IMR-90 (cell line): ENCODE measurements at regions not wholly inside any gene's neighbourhood (a gene's known extent, or its start where the extent isn't known, plus 50 kb on each side); places are given as distances from the start of the nearest gene placed in this dataset.

ENCODE experiments used
- ATAC-seq: fragments of 200-7000 bp; cut with Tn5 transposase; 2 replicates; pipeline ENCODE4 v1.9.1; 2020; ENCODE audit warnings: low read depth, mild to moderate bottlenecking, moderate library complexity
- BruUV-seq: library from RNA; stranded (reverse); fragments of 400-500 nt; replicated peaks from 2 replicates; lab custom pipeline; 2021; lab: Mats Ljungman, UMichigan
- CTCF ChIA-PET: fragments of 300-600 bp; formaldehyde crosslinking; extraction: SDS; loops from one replicate; lab custom pipeline; 2021; ENCODE audit warnings: antibody characterized with exemption; lab: Yijun Ruan, JAX
- POLR2A ChIA-PET: fragments of 300-600 bp; sonication (Branson Sonifier 250); formaldehyde crosslinking; loops from one replicate; lab custom pipeline; 2022; ENCODE audit warnings: antibody characterized with exemption; ENCODE audit not compliant: unreplicated experiment; lab: Charles Lee
- DNase-seq: peaks from one replicate; pipeline ENCODE4 v3.0.0; 2013
- H2AFZ ChIP-seq: replicated peaks from 2 replicates; pipeline ENCODE3; 2013; ENCODE audit warnings: low read length, mild to moderate bottlenecking; ENCODE audit not compliant: poor library complexity
- H2AK5ac ChIP-seq: 2 replicates; pipeline ENCODE4 v1.6.1; 2013; ENCODE audit warnings: low read depth, low read length, inconsistent platforms
- H2AK9ac ChIP-seq: replicated peaks from 2 replicates; pipeline ENCODE3; 2013; ENCODE audit warnings: mild to moderate bottlenecking, low read depth, low read length, moderate library complexity; ENCODE audit not compliant: poor library complexity
- H2BK120ac ChIP-seq: 2 replicates; pipeline ENCODE4 v1.6.1; 2013; ENCODE audit warnings: low read depth, low read length, inconsistent platforms
- H2BK15ac ChIP-seq: 3 replicates; pipeline ENCODE4 v1.6.1; 2013; ENCODE audit warnings: low read depth, low read length, inconsistent platforms
- H2BK20ac ChIP-seq: 2 replicates; pipeline ENCODE4 v1.6.1; 2013; ENCODE audit warnings: low read depth, mild to moderate bottlenecking, inconsistent platforms, low read length, moderate library complexity
- H2BK5ac ChIP-seq: 2 replicates; pipeline ENCODE4 v1.6.1; 2013; ENCODE audit warnings: mild to moderate bottlenecking, low read depth, low read length, inconsistent platforms; ENCODE audit not compliant: poor library complexity, severe bottlenecking
- H3K14ac ChIP-seq: replicated peaks from 2 replicates; pipeline ENCODE4 v1.6.1; 2013; ENCODE audit warnings: low read depth, low read length, inconsistent platforms
- H3K18ac ChIP-seq: 2 replicates; pipeline ENCODE4 v1.6.1; 2013; ENCODE audit warnings: low read depth, low read length, control low read depth
- H3K23ac ChIP-seq: 2 replicates; pipeline ENCODE4 v1.6.1; 2013; ENCODE audit warnings: low read depth, low read length, inconsistent platforms
- H3K27ac ChIP-seq: 2 replicates; pipeline ENCODE4 v1.5.1; 2013; ENCODE audit warnings: mild to moderate bottlenecking, control low read depth, low read length; ENCODE audit not compliant: insufficient read depth
- H3K27me3 ChIP-seq: 2 replicates; pipeline ENCODE4 v1.6.1; 2013; ENCODE audit warnings: low read length; ENCODE audit not compliant: control insufficient read depth, insufficient read depth
- H3K36me3 ChIP-seq: 2 replicates; pipeline ENCODE4 v1.6.1; 2013; ENCODE audit warnings: low read length, mixed read lengths; ENCODE audit not compliant: control insufficient read depth, insufficient read depth
- H3K4ac ChIP-seq: 2 replicates; pipeline ENCODE4 v1.6.1; 2013; ENCODE audit warnings: low read depth, low read length, inconsistent platforms
- H3K4me1 ChIP-seq: 2 replicates; pipeline ENCODE4 v1.6.1; 2013; ENCODE audit warnings: low read length, mixed read lengths; ENCODE audit not compliant: control insufficient read depth, insufficient read depth
- H3K4me2 ChIP-seq: 2 replicates; pipeline ENCODE4 v1.6.1; 2013; ENCODE audit warnings: low read depth, mild to moderate bottlenecking, control low read depth, low read length, moderate library complexity
- H3K4me3 ChIP-seq: 2 replicates; pipeline ENCODE4 v1.5.1; 2013; ENCODE audit warnings: low read depth, mild to moderate bottlenecking, control low read depth, low read length, moderate library complexity; ENCODE audit not compliant: insufficient read depth
- H3K56ac ChIP-seq: 2 replicates; pipeline ENCODE4 v1.6.1; 2013; ENCODE audit warnings: low read length, inconsistent platforms; ENCODE audit not compliant: insufficient read depth; ENCODE audit errors: extremely low read depth
- H3K79me1 ChIP-seq, 2 experiments: 2 replicates each; pipeline ENCODE4 v1.6.1; 2013; ENCODE audit warnings: low read length in 2 of 2, inconsistent platforms in 1 of 2, low read depth in 1 of 2
- H3K9ac ChIP-seq: 2 replicates; pipeline ENCODE4 v1.6.1; 2013; ENCODE audit warnings: low read depth, low read length, control low read depth
- H3K9me1 ChIP-seq: 2 replicates; pipeline ENCODE4 v1.6.1; 2013; ENCODE audit warnings: low read length, inconsistent platforms; ENCODE audit not compliant: insufficient read depth
- H3K9me3 ChIP-seq: 2 replicates; pipeline ENCODE4 v1.6.1; 2013; ENCODE audit warnings: low read length; ENCODE audit not compliant: control insufficient read depth, insufficient read depth
- H4K20me1 ChIP-seq: 2 replicates; pipeline ENCODE4 v1.6.1; 2013; ENCODE audit warnings: low read length, inconsistent platforms; ENCODE audit not compliant: insufficient read depth
- H4K5ac ChIP-seq: 2 replicates; pipeline ENCODE4 v1.6.1; 2013; ENCODE audit warnings: mild to moderate bottlenecking, low read depth, low read length, control low read depth
- H4K8ac ChIP-seq, 2 experiments: 2 replicates each; pipeline ENCODE4 v1.6.1; 2013; ENCODE audit warnings: low read depth in 2 of 2, low read length in 2 of 2, control low read depth in 1 of 2, inconsistent platforms in 1 of 2
- H4K91ac ChIP-seq: 2 replicates; pipeline ENCODE4 v1.6.1; 2013; ENCODE audit warnings: low read depth, low read length, inconsistent platforms; ENCODE audit not compliant: insufficient read depth
- BHLHE40 ChIP-seq: fragments of 150-350 bp; IDR thresholded peaks from 2 replicates; pipeline ENCODE4 v1.6.1; 2016; ENCODE audit warnings: mild to moderate bottlenecking, low read depth, low read length
- CHD1 ChIP-seq: IDR thresholded peaks from 2 replicates; pipeline ENCODE4 v1.6.1; 2012; ENCODE audit warnings: low read depth, low read length, improper control_type of control experiment
- MAFK ChIP-seq: IDR thresholded peaks from 2 replicates; pipeline ENCODE4 v1.6.1; 2012; ENCODE audit warnings: low read depth, low read length, improper control_type of control experiment
- POLR2A ChIP-seq: IDR thresholded peaks from 2 replicates; pipeline ENCODE4 v1.6.1; 2012; ENCODE audit warnings: mild to moderate bottlenecking, low read depth, low read length
- RAD21 ChIP-seq: IDR thresholded peaks from 2 replicates; pipeline ENCODE4 v1.6.1; 2012; ENCODE audit warnings: low read length, improper control_type of control experiment
- RCOR1 ChIP-seq: IDR thresholded peaks from 2 replicates; pipeline ENCODE4 v1.6.1; 2012; ENCODE audit warnings: mild to moderate bottlenecking, low read length, improper control_type of control experiment; ENCODE audit not compliant: insufficient replicate concordance
- RFX5 ChIP-seq: IDR thresholded peaks from 2 replicates; pipeline ENCODE4 v1.8.0; 2012; ENCODE audit warnings: low read depth, mild to moderate bottlenecking, low read length, moderate library complexity
- SMC3 ChIP-seq: fragments of 150-350 bp; IDR thresholded peaks from 2 replicates; pipeline ENCODE4 v1.6.1; 2016; ENCODE audit warnings: low read depth, mild to moderate bottlenecking, antibody characterized with exemption, low read length, moderate library complexity
- dilution Hi-C: fragments of 300-500 bp; cut with HindIII; formaldehyde crosslinking; loops from one replicate; pipeline ENCODE4 v1.14.3; 2018; ENCODE audit warnings: low sequenced_read_pairs; ENCODE audit not compliant: unreplicated experiment
- in situ Hi-C: fragments of 300-500 bp; cut with MboI; formaldehyde crosslinking; loops from 3 replicates; pipeline ENCODE4 v1.14.3; 2019; ENCODE audit warnings: low sequenced_read_pairs, inconsistent platforms, mixed read lengths
- intact Hi-C: fragments of 100-400 bp; cut with micrococcal nuclease; formaldehyde crosslinking; loops from 2 replicates; pipeline ENCODE4 v1.10.0; 2022

GRCh38 chr3:23152989-23153388 lies 50.1 kb upstream of the UBE2E2 start:
- dilution Hi-C loops (no loop called here), in situ Hi-C loops (no loop called here), intact Hi-C loops (no loop called here)
- H2AFZ ChIP-seq, result no peak overlapping the region
- ChIA-PET POLR2A (no interaction called here), CTCF (no interaction called here)
- no peak overlapping the region for H2BK20ac ChIP-seq
- H4K8ac ChIP-seq, result no peak overlapping the region
- H2AK9ac ChIP-seq, result no peak overlapping the region
- no peak overlapping the region for H4K91ac ChIP-seq
- H3K9ac ChIP-seq, result no peak overlapping the region
- no peak overlapping the region for H3K4me2 ChIP-seq
- no peak overlapping the region for H3K4ac ChIP-seq
- TF ChIP-seq RAD21 (no peak), CHD1 (no peak), SMC3 (no peak), MAFK (no peak), RCOR1 (no peak), POLR2A (no peak), RFX5 (no peak), BHLHE40 (no peak)
- no peaks in the 10 kb centered on the region for H3K4me1 ChIP-seq
- H3K27ac ChIP-seq, result no peak overlapping the region
- no peaks in the 10 kb centered on the region for H3K36me3 ChIP-seq
- H2BK5ac ChIP-seq, result no peak overlapping the region
- DNase-seq (no peak), ATAC-seq (no peak)
- no peaks in the 10 kb centered on the region for H3K9me3 ChIP-seq
- H3K56ac ChIP-seq, result no peak overlapping the region
- H3K9me1 ChIP-seq, result no peaks in the 10 kb centered on the region
- no peak overlapping the region for H2AK5ac ChIP-seq
- no peak overlapping the region for H3K23ac ChIP-seq
- H2BK15ac ChIP-seq, result no peak overlapping the region
- H3K18ac ChIP-seq, result no peak overlapping the region
- no peak overlapping the region for H3K4me3 ChIP-seq
- no peaks in the 10 kb centered on the region for H4K20me1 ChIP-seq
- H3K79me1 ChIP-seq, result no peaks in the 10 kb centered on the region
- no peak overlapping the region for H3K14ac ChIP-seq
- no peak overlapping the region for H4K5ac ChIP-seq
- no TSS peak for BruUV-seq
- H3K27me3 ChIP-seq, result peaks cover 3% of the 10 kb centered on the region; the same call in 1 of the 2 replicates
- no peak overlapping the region for H2BK120ac ChIP-seq
